ENCODE measurements at regions not wholly inside any gene's neighbourhood (a gene's known extent, or its start where the extent isn't known, plus 50 kb on each side); places are given as distances from the start of the nearest gene placed in this dataset.

- intact Hi-C loops (cut with micrococcal nuclease; ENCODE audit: unreplicated experiment) = loop anchor here (10.0 kb wide), 1 partner anchor 58 kb away; no protein-coding TSS in a partner anchor
- H3K27ac ChIP-seq (ENCODE audit: low read depth, low read length, poor library complexity, severe bottlenecking) = no peak overlapping the region
- no peak for DNase-seq (ENCODE audit: low spot score)
- peak overlapping the region; percentile 66 for H3K4me3 ChIP-seq (ENCODE audit: low read depth, low read length, poor library complexity, severe bottlenecking)
- H2AFZ ChIP-seq (ENCODE audit: low read length) = no peak overlapping the region
- POLR2A ChIA-PET = interaction anchor here (0.6 kb wide), 2 partner anchors 16 to 952 kb away, joined by 3 read pairs; no protein-coding TSS in a partner anchor
- no peaks in the 10 kb centered on the region for H3K36me3 ChIP-seq (ENCODE audit: insufficient read depth, low read length)
- no peaks in the 10 kb centered on the region for H3K9me3 ChIP-seq (ENCODE audit: low read length)
- H3K4me2 ChIP-seq (ENCODE audit: low read length) = peak overlapping the region; percentile 60
- H4K20me1 ChIP-seq (ENCODE audit: insufficient read depth, low read length) = no peaks in the 10 kb centered on the region
- CTCF ChIA-PET (ENCODE audit: unreplicated experiment) = no interaction called here
- TF ChIP-seq EZH2phosphoT487 (IDR thresholded peaks at IDR 0.05; ENCODE audit: borderline replicate concordance, low read depth, low read length) = no peak; the same call in 1 of the 2 replicates
- no peak for TF ChIP-seq CTCF (conservative IDR thresholded peaks at IDR 0.05; ENCODE audit: low read length)
- no peaks in the 10 kb centered on the region for H3K9me2 ChIP-seq (ENCODE audit: insufficient read depth, low read length)
- H3K4me1 ChIP-seq (ENCODE audit: insufficient read depth, low read length, poor library complexity, severe bottlenecking) = peaks cover 24% of the 10 kb centered on the region
- H3K79me2 ChIP-seq (ENCODE audit: insufficient read depth, low read depth, low read length) = no peaks in the 10 kb centered on the region
- TSS peak; percentile 59 for BruUV-seq (replicated peaks)
Observed at GRCh38 chr22:46072981-46073682, 77.2 kb upstream of the PPARA start.

GRCh38 chr22:46073683-46074504, 76.4 kb upstream of the PPARA start:
- H3K79me2 ChIP-seq (ENCODE audit: insufficient read depth, low read depth, low read length) = no peaks in the 10 kb centered on the region
- no peak overlapping the region for H3K4me3 ChIP-seq (ENCODE audit: low read depth, low read length, poor library complexity, severe bottlenecking)
- intact Hi-C loops (cut with micrococcal nuclease; ENCODE audit: unreplicated experiment) = loop anchor here (10.0 kb wide), 1 partner anchor 59 kb away; no protein-coding TSS in a partner anchor

More at GRCh38 chr22:46073683-46074504, 76.4 kb upstream of the PPARA start:
- Histone ChIP-seq H3K27ac (ENCODE audit: low read depth, low read length, poor library complexity, severe bottlenecking) (no peak overlapping the region), H3K9me3 (ENCODE audit: low read length) (no peaks in the 10 kb centered on the region), H3K9me2 (ENCODE audit: insufficient read depth, low read length) (no peaks in the 10 kb centered on the region), H3K36me3 (ENCODE audit: insufficient read depth, low read length) (no peaks in the 10 kb centered on the region), H2AFZ (ENCODE audit: low read length) (no peak overlapping the region), H3K4me2 (ENCODE audit: low read length) (peak overlapping the region; percentile 60; the same call in 1 of the 2 replicates), H4K20me1 (ENCODE audit: insufficient read depth, low read length) (no peaks in the 10 kb centered on the region), H3K4me1 (ENCODE audit: insufficient read depth, low read length, poor library complexity, severe bottlenecking) (peaks cover 17% of the 10 kb centered on the region)
- BruUV-seq (replicated peaks) = no TSS peak
- CTCF ChIA-PET (ENCODE audit: unreplicated experiment) = no interaction called here
- no peak for DNase-seq (ENCODE audit: low spot score)
- TF ChIP-seq CTCF (conservative IDR thresholded peaks at IDR 0.05; ENCODE audit: low read length) = no peak
- TF ChIP-seq EZH2phosphoT487 (IDR thresholded peaks at IDR 0.05; ENCODE audit: borderline replicate concordance, low read depth, low read length) = no peak
- POLR2A ChIA-PET = no interaction called here

Measured in OCI-LY7 (cell line).